ENCODE measurements at regions not wholly inside any gene's neighbourhood (a gene's known extent, or its start where the extent isn't known, plus 50 kb on each side); places are given as distances from the start of the nearest gene placed in this dataset.

- peaks cover 8% of the 10 kb centered on the region for H3K4me1 Mint-ChIP-seq
- H3K9me3 Mint-ChIP-seq = no peaks in the 10 kb centered on the region
- H3K27me3 Mint-ChIP-seq (ENCODE audit: low read depth) = no peaks in the 10 kb centered on the region
- H3K4me3 Mint-ChIP-seq = no peak overlapping the region
- H3K36me3 Mint-ChIP-seq (ENCODE audit: low read depth) = no peaks in the 10 kb centered on the region
- no peak for DNase-seq (ENCODE audit: low read depth, low spot score)
- no peak overlapping the region for H3K27ac Mint-ChIP-seq (ENCODE audit: unreplicated experiment)
- TF ChIP-seq CTCF (conservative IDR thresholded peaks at IDR 0.05) = no peak
These were observed 98.2 kb downstream of the TNFSF18 start for GRCh38 chr1:172952516-172952915.

GRCh38 chr1:172954476-172955150 lies 96.1 kb downstream of the TNFSF18 start:
- Mint-ChIP-seq H3K36me3 (ENCODE audit: low read depth) (no peaks in the 10 kb centered on the region), H3K27me3 (ENCODE audit: low read depth) (no peaks in the 10 kb centered on the region), H3K4me1 (peaks cover 8% of the 10 kb centered on the region), H3K27ac (ENCODE audit: unreplicated experiment) (no peak overlapping the region), H3K9me3 (no peaks in the 10 kb centered on the region), H3K4me3 (no peak overlapping the region)
- TF ChIP-seq CTCF (conservative IDR thresholded peaks at IDR 0.05) = no peak
- DNase-seq (ENCODE audit: low read depth, low spot score) = no peak

- Mint-ChIP-seq H3K9me3 (no peaks in the 10 kb centered on the region), H3K4me1 (peaks cover 8% of the 10 kb centered on the region), H3K27me3 (ENCODE audit: low read depth) (no peaks in the 10 kb centered on the region), H3K27ac (ENCODE audit: unreplicated experiment) (no peak overlapping the region), H3K36me3 (ENCODE audit: low read depth) (no peaks in the 10 kb centered on the region), H3K4me3 (no peak overlapping the region)
- DNase-seq (ENCODE audit: low read depth, low spot score) = no peak
- TF ChIP-seq CTCF (conservative IDR thresholded peaks at IDR 0.05) = no peak
These were observed 95.5 kb downstream of the TNFSF18 start for GRCh38 chr1:172955161-172955815.

DNA sequence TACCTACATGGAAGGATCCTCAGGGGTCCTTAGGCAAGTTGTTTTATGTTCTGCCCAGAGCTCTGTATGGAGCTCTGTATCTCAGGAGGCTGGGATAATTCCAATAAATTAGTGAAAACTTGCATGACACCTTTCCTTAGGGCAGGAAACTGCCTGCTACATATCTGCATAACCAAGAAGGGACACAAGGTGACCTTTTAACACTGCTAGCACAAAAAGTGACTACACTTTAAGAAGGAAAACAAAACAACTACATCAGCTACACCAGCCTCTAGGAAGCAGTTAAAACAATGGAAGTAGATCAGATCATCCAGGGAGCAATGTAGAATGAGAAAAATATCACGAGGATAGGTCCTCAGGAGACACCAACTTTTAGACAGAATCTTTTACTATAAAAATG lies 93.9 kb downstream of the TNFSF18 start:
- Mint-ChIP-seq H3K27ac (ENCODE audit: unreplicated experiment) (no peak overlapping the region), H3K36me3 (ENCODE audit: low read depth) (no peaks in the 10 kb centered on the region), H3K27me3 (ENCODE audit: low read depth) (no peaks in the 10 kb centered on the region), H3K9me3 (peaks cover 3% of the 10 kb centered on the region), H3K4me1 (peaks cover 8% of the 10 kb centered on the region), H3K4me3 (no peak overlapping the region)
- no peak for TF ChIP-seq CTCF (conservative IDR thresholded peaks at IDR 0.05)
- DNase-seq (ENCODE audit: low read depth, low spot score) = no peak

DNA sequence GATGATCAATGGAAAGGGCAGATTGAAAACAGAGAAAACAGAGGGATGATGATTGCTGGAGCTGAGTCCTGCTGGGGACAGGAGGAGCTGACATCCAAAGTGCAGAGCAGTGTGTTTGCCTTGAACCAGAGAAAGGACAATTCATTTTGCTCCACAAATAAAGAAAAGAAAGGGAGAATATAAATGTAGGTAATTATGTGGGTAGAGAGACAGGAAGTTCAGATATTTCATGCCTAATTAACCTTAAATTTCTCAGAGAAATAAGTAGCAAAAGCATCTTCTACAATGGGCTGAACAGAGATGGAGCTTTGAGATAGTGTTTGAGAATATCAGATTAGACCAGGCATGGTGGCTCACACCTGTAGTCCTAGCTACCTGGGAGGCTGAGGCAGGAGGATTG lies 93.2 kb downstream of the TNFSF18 start:
- Mint-ChIP-seq H3K4me1 (peaks cover 8% of the 10 kb centered on the region), H3K4me3 (no peak overlapping the region), H3K36me3 (ENCODE audit: low read depth) (no peaks in the 10 kb centered on the region), H3K9me3 (peaks cover 3% of the 10 kb centered on the region), H3K27me3 (ENCODE audit: low read depth) (no peaks in the 10 kb centered on the region), H3K27ac (ENCODE audit: unreplicated experiment) (no peak overlapping the region)
- TF ChIP-seq CTCF (conservative IDR thresholded peaks at IDR 0.05) = no peak
- no peak for DNase-seq (ENCODE audit: low read depth, low spot score)

All from neural crest cell (in vitro differentiated cells).